Osteocyte (in vitro differentiated cells): ENCODE measurements at regions not wholly inside any gene's neighbourhood (a gene's known extent, or its start where the extent isn't known, plus 50 kb on each side); places are given as distances from the start of the nearest gene placed in this dataset.
A peak's percentile ranks its signal among the peaks of the same experiment; 100 is the strongest.

ENCODE experiments used
- DNase-seq: peaks from one replicate; pipeline ENCODE4 v3.0.0; 2021; ENCODE audit warnings: mixed read lengths; ENCODE audit not compliant: unreplicated experiment; ENCODE audit errors: extremely low spot score
- H3K27ac Mint-ChIP-seq: one replicate; pipeline ENCODE4 v1.8.0; 2021; ENCODE audit warnings: mild to moderate bottlenecking, mixed read lengths; ENCODE audit not compliant: unreplicated experiment
- H3K27me3 Mint-ChIP-seq: one replicate; pipeline ENCODE4 v1.8.0; 2021; ENCODE audit warnings: mixed read lengths; ENCODE audit not compliant: unreplicated experiment
- H3K36me3 Mint-ChIP-seq: one replicate; pipeline ENCODE4 v1.8.0; 2021; ENCODE audit warnings: mixed read lengths; ENCODE audit not compliant: unreplicated experiment
- H3K4me1 Mint-ChIP-seq: one replicate; pipeline ENCODE4 v1.8.0; 2021; ENCODE audit warnings: mixed read lengths; ENCODE audit not compliant: unreplicated experiment
- H3K4me3 Mint-ChIP-seq: one replicate; pipeline ENCODE4 v1.8.0; 2021; ENCODE audit warnings: mild to moderate bottlenecking, moderate library complexity, mixed read lengths; ENCODE audit not compliant: unreplicated experiment
- H3K9me3 Mint-ChIP-seq: one replicate; pipeline ENCODE4 v1.8.0; 2021; ENCODE audit warnings: mixed read lengths; ENCODE audit not compliant: unreplicated experiment
- CTCF ChIP-seq: fragments of 200-600 bp; sonication (generic); IDR thresholded peaks from 2 replicates; pipeline ENCODE4 v1.5.0; 2021; ENCODE audit warnings: antibody characterized with exemption, mild to moderate bottlenecking, moderate library complexity

DNA sequence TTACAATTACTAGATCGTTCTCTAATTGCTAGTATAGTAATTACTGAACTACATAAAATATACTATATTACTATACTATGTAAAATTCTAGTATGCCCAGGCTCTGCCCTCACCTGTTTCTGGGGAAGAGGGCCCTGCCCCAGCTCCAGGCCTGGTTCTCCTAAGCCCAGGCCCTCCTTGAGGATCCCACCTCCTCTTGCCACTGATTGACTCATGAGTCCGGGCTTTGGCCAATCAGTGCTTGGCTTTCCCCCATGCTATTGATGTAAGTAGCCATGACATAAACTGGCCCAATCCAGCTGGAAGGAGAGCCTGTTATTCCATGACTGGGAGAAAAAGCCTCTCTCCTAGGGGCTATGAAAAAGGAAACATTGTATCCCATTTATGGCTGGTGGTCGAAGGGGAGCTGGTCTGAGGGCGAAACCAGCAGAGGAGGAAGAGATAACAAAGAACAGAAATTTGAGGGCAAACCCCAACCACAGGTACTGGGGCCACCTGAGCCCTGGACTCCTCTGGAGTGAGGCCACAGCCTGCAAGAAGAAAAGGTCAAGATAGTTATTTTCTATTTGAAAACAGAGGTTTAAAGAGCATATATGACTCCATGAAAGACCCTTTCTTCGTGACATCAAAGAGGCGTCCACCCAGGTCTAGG, 129.3 kb upstream of the CD93 start:
- DNase-seq = no peak
- no peak overlapping the region for H3K27ac Mint-ChIP-seq
- H3K36me3 Mint-ChIP-seq = peaks cover 3% of the 10 kb centered on the region
- TF ChIP-seq CTCF = no peak
- no peak overlapping the region for H3K4me3 Mint-ChIP-seq
- peaks cover 30% of the 10 kb centered on the region for H3K27me3 Mint-ChIP-seq
- H3K9me3 Mint-ChIP-seq = peaks cover 21% of the 10 kb centered on the region
- H3K4me1 Mint-ChIP-seq = peaks cover 14% of the 10 kb centered on the region

- H3K27ac Mint-ChIP-seq = peak overlapping the region; percentile 4
- H3K27me3 Mint-ChIP-seq = peaks cover 31% of the 10 kb centered on the region
- TF ChIP-seq CTCF = no peak
- DNase-seq = no peak
- H3K9me3 Mint-ChIP-seq = peaks cover 18% of the 10 kb centered on the region
- H3K4me1 Mint-ChIP-seq = peaks cover 14% of the 10 kb centered on the region
- H3K36me3 Mint-ChIP-seq = peaks cover 3% of the 10 kb centered on the region
- no peak overlapping the region for H3K4me3 Mint-ChIP-seq
Measured at GRCh38 chr20:23214903-23215302, 128.8 kb upstream of the CD93 start.

GRCh38 chr20:23212464-23212995, 126.4 kb upstream of the CD93 start:
- no peaks in the 10 kb centered on the region for H3K36me3 Mint-ChIP-seq
- peaks cover 21% of the 10 kb centered on the region for H3K27me3 Mint-ChIP-seq
- no peak overlapping the region for H3K4me3 Mint-ChIP-seq
- no peak for TF ChIP-seq CTCF
- no peak overlapping the region for H3K27ac Mint-ChIP-seq
- no peaks in the 10 kb centered on the region for H3K9me3 Mint-ChIP-seq
- peaks cover 14% of the 10 kb centered on the region for H3K4me1 Mint-ChIP-seq
- no peak for DNase-seq

GRCh38 chr20:23212011-23212410, 125.9 kb upstream of the CD93 start:
- Mint-ChIP-seq H3K9me3 (no peaks in the 10 kb centered on the region), H3K27ac (no peak overlapping the region), H3K27me3 (peaks cover 21% of the 10 kb centered on the region), H3K36me3 (no peaks in the 10 kb centered on the region), H3K4me1 (peaks cover 14% of the 10 kb centered on the region), H3K4me3 (no peak overlapping the region)
- no peak for DNase-seq
- TF ChIP-seq CTCF = no peak

DNA sequence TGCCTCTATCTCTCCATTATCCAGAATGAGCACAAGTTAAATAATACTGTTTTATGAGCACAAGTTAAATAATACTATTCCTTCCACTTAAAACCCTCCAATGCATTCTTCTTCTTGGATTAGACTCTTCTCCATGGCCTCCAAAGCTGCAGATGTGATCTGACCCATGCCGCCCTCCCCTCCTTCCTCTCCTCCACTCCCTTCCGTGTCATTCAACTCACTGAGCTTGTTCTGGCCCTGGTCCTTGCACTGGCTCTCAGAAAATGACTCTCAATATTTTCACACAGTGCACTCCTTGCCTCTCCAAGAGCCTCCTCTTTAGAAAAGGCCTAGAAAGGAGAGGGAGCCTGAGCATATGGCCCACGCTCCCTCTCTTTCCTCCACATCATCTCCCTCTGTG, 125.0 kb upstream of the CD93 start:
- TF ChIP-seq CTCF = no peak
- peaks cover 21% of the 10 kb centered on the region for H3K27me3 Mint-ChIP-seq
- H3K4me1 Mint-ChIP-seq = peaks cover 14% of the 10 kb centered on the region
- DNase-seq = no peak
- no peaks in the 10 kb centered on the region for H3K9me3 Mint-ChIP-seq
- H3K4me3 Mint-ChIP-seq = no peak overlapping the region
- no peaks in the 10 kb centered on the region for H3K36me3 Mint-ChIP-seq
- H3K27ac Mint-ChIP-seq = no peak overlapping the region
